GM12891 (cell line): ENCODE measurements at regions not wholly inside any gene's neighbourhood (a gene's known extent, or its start where the extent isn't known, plus 50 kb on each side); places are given as distances from the start of the nearest gene placed in this dataset.

Experiments used
- DNase-seq: peaks from one replicate; pipeline ENCODE4 v3.0.0; 2011; ENCODE audit warnings: low spot score; ENCODE audit not compliant: insufficient read length
- FAIRE-seq: peaks from 2 replicates; lab custom pipeline; 2011; peaks lifted over from hg19 to GRCh38; lab: Jason Lieb, UNC
- PAX5 ChIP-seq: IDR thresholded peaks from 2 replicates; pipeline ENCODE4 v1.6.1; 2011; ENCODE audit warnings: low read length, moderate library complexity, mild to moderate bottlenecking; ENCODE audit not compliant: insufficient read depth, severe bottlenecking
- POLR2A ChIP-seq: IDR thresholded peaks from 2 replicates; pipeline ENCODE4 v1.6.1; 2011; ENCODE audit warnings: low read depth, low read length, control low read depth
- POLR2AphosphoS5 ChIP-seq: IDR thresholded peaks from 2 replicates; pipeline ENCODE4 v1.6.1; 2011; ENCODE audit warnings: low read depth, low read length, control low read depth
- POU2F2 ChIP-seq: IDR thresholded peaks from 2 replicates; pipeline ENCODE4 v1.6.1; 2011; ENCODE audit warnings: low read depth, mild to moderate bottlenecking, control low read depth, low read length, moderate library complexity
- SPI1 ChIP-seq: IDR thresholded peaks from 2 replicates; pipeline ENCODE4 v1.6.1; 2011; ENCODE audit warnings: low read depth, low read length, control low read depth
- TAF1 ChIP-seq: IDR thresholded peaks from 2 replicates; pipeline ENCODE4 v1.6.1; 2011; ENCODE audit warnings: low read depth, low read length, control low read depth

- TF ChIP-seq POLR2A: no peak
- TF ChIP-seq POLR2AphosphoS5: no peak
- TF ChIP-seq PAX5: no peak
- TF ChIP-seq TAF1: no peak
- TF ChIP-seq SPI1: no peak
- no peak for TF ChIP-seq POU2F2
- DNase-seq (no peak), FAIRE-seq (no peak)
Observed at GRCh38 chr10:8511026-8511425, 456.5 kb downstream of the GATA3 start.

GRCh38 chr10:8513155-8514147 lies 459.0 kb downstream of the GATA3 start:
- DNase-seq (no peak), FAIRE-seq (no peak)
- TF ChIP-seq TAF1: no peak
- no peak for TF ChIP-seq POLR2AphosphoS5
- no peak for TF ChIP-seq SPI1
- TF ChIP-seq POU2F2: no peak
- TF ChIP-seq POLR2A: no peak
- TF ChIP-seq PAX5: no peak

- FAIRE-seq (no peak), DNase-seq (no peak)
- TF ChIP-seq POLR2A (no peak), POU2F2 (no peak), SPI1 (no peak), PAX5 (no peak), TAF1 (no peak), POLR2AphosphoS5 (no peak)
Observed at GRCh38 chr10:8520382-8520781, 465.9 kb downstream of the GATA3 start.

- FAIRE-seq: no peak
- no peak for DNase-seq
- TF ChIP-seq SPI1 (no peak), TAF1 (no peak), POLR2A (no peak), POU2F2 (no peak), PAX5 (no peak)
Observed at GRCh38 chr10:8527773-8528172, 473.3 kb downstream of the GATA3 start.

GRCh38 chr10:8531116-8531515 lies 476.6 kb downstream of the GATA3 start:
- FAIRE-seq (no peak), DNase-seq (no peak)
- TF ChIP-seq PAX5: no peak
- no peak for TF ChIP-seq TAF1

GRCh38 chr10:8532647-8533046 lies 478.2 kb downstream of the GATA3 start:
- TF ChIP-seq TAF1 (no peak), POU2F2 (no peak), POLR2AphosphoS5 (no peak), SPI1 (no peak), POLR2A (no peak), PAX5 (no peak)
- DNase-seq: no peak
- no peak for FAIRE-seq

GRCh38 chr10:8533462-8533861 lies 479.0 kb downstream of the GATA3 start:
- TF ChIP-seq SPI1 (no peak), POLR2A (no peak), POU2F2 (no peak), POLR2AphosphoS5 (no peak), TAF1 (no peak), PAX5 (no peak)
- DNase-seq (no peak), FAIRE-seq (no peak)

GRCh38 chr10:8534096-8534495 lies 479.6 kb downstream of the GATA3 start:
- DNase-seq (no peak), FAIRE-seq (no peak)
- TF ChIP-seq POLR2AphosphoS5 (no peak), POLR2A (no peak), POU2F2 (no peak), TAF1 (no peak), SPI1 (no peak), PAX5 (no peak)

- no peak for TF ChIP-seq POLR2AphosphoS5
- no peak for TF ChIP-seq TAF1
- TF ChIP-seq POLR2A: no peak
- TF ChIP-seq SPI1: no peak
- no peak for TF ChIP-seq PAX5
- no peak for TF ChIP-seq POU2F2
- FAIRE-seq (no peak), DNase-seq (no peak)
Observed at GRCh38 chr10:8534891-8535290, 480.4 kb downstream of the GATA3 start.

GRCh38 chr10:8539056-8539455 lies 484.6 kb downstream of the GATA3 start:
- FAIRE-seq (no peak), DNase-seq (no peak)
- TF ChIP-seq POLR2A (no peak), SPI1 (no peak), POLR2AphosphoS5 (no peak), POU2F2 (no peak), PAX5 (no peak), TAF1 (no peak)
